Heart left ventricle (tissue), 13 donors: ENCODE measurements at regions not wholly inside any gene's neighbourhood (a gene's known extent, or its start where the extent isn't known, plus 50 kb on each side); places are given as distances from the start of the nearest gene placed in this dataset.

Experiments used
- POLR2A ChIP-seq, 2 donors: fragments of 450-650 bp; IDR thresholded peaks; one replicate each; pipeline ENCODE4 v1.6.1; 2017; ENCODE audit warnings: antibody characterized with exemption in 2 of 2, mild to moderate bottlenecking in 2 of 2, moderate library complexity in 2 of 2
- TF ChIP-seq, protein P1 (sequence below), 12 donors: fragments of 200-600 bp; sonication (generic) in 4 of 12; IDR thresholded peaks; one replicate each; pipeline versions ENCODE4 v1.5.0 to v1.8.0; 2018 to 2022; ENCODE audit warnings: antibody characterized with exemption in 12 of 12, mild to moderate bottlenecking in 5 of 12
- donor health status: ischemic (EF 13 %, LVEDD 7.1; RV severe dilation, severe dysfunction).
- donor health status: DM: no; HTN: yes; CAD: no.
- donor health status: DM: no; HTN: no; CAD: no.
- donor health status: ischemic (EF 25% LVEDD 6.9; RV normal size, moderate dysfunction).
- donor health status: ischemic (EF 25% LVEDD 5.7; RV mildly dilated, moderate dysfunction).
- donor health status: ischemic (EF 35%, LVEDD 5.7; RV mildly dilated, moderate dysfunction).
- donor health status: nonischemic (EF 11% LVEDD 7.7; RV severe dilation, severe dysfunction).
- donor health status: DM: yes; HTN: yes; CAD: no.
- donor health status: PGD.
- donor health status: ischemic (EF 29% LVEDD 5.4; RV normal size, mild dysfunction).
- donor health status: nonischemic (EF 23%, LVEDD 6.1; RV moderate dilation, normal function).

DNA sequence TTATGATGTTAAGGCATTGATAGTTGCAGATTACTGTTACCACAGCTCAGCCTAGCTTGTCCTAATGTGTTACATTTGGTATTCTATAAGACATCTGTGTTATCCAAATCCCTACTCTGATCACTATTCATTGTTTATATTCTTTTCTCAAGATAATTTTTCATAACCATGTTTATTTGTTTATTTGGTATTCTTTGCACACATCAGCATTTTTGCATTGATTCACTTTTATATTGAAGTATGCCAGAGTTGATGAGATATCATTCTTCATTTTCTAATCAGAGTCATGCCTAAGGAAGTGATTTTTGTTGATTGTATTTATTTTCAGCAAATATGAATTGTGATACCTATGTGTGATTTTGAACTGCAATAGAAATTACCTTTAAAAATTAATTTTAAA lies 61.2 kb upstream of the PDHA2 start:
- no peak for TF ChIP-seq POLR2A (IDR thresholded peaks at IDR 0.05)
- TF ChIP-seq, protein P1, sequence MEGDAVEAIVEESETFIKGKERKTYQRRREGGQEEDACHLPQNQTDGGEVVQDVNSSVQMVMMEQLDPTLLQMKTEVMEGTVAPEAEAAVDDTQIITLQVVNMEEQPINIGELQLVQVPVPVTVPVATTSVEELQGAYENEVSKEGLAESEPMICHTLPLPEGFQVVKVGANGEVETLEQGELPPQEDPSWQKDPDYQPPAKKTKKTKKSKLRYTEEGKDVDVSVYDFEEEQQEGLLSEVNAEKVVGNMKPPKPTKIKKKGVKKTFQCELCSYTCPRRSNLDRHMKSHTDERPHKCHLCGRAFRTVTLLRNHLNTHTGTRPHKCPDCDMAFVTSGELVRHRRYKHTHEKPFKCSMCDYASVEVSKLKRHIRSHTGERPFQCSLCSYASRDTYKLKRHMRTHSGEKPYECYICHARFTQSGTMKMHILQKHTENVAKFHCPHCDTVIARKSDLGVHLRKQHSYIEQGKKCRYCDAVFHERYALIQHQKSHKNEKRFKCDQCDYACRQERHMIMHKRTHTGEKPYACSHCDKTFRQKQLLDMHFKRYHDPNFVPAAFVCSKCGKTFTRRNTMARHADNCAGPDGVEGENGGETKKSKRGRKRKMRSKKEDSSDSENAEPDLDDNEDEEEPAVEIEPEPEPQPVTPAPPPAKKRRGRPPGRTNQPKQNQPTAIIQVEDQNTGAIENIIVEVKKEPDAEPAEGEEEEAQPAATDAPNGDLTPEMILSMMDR (IDR thresholded peaks at IDR 0.05) = no peak
